Heart left ventricle (tissue), 16 donors: ENCODE measurements at regions not wholly inside any gene's neighbourhood (a gene's known extent, or its start where the extent isn't known, plus 50 kb on each side); places are given as distances from the start of the nearest gene placed in this dataset.

Source experiments
- ATAC-seq, 4 donors: fragments of 200-7000 bp; cut with Tn5 transposase; one replicate each; pipeline ENCODE4 v1.9.1; 2020 to 2022; ENCODE audit warnings: moderate library complexity in 4 of 4, mild to moderate bottlenecking in 3 of 4, moderate number of reproducible peaks in 1 of 4
- DNase-seq, 5 donors: peaks; one replicate each; pipeline ENCODE4 v3.0.0-alpha.2; 2020
- H3K27ac ChIP-seq, 12 donors: fragments of 200-600 bp; sonication (generic) in 4 of 12; one replicate each; pipeline versions ENCODE4 v1.5.0 to v1.8.0; 2016 to 2022; ENCODE audit warnings: mild to moderate bottlenecking in 2 of 12
- H3K27me3 ChIP-seq, 9 donors: fragments of 200-600 bp; sonication (generic) in 2 of 9; one replicate each; pipeline versions ENCODE4 v1.5.1 to v1.8.0; 2016 to 2022; ENCODE audit warnings: mild to moderate bottlenecking in 3 of 9
- H3K36me3 ChIP-seq, 9 donors: fragments of 200-600 bp; sonication (generic) in 2 of 9; one replicate each; pipeline versions ENCODE4 v1.5.0 to v1.8.0; 2018 to 2022; ENCODE audit warnings: mild to moderate bottlenecking in 2 of 9
- H3K4me1 ChIP-seq, 12 donors: fragments of 200-600 bp; sonication (generic) in 4 of 12; one replicate each; pipeline versions ENCODE4 v1.5.0 to v1.8.0; 2016 to 2022; ENCODE audit warnings: mild to moderate bottlenecking in 3 of 12
- H3K4me3 ChIP-seq, 12 donors: fragments of 200-600 bp; sonication (generic) in 4 of 12; one replicate each; pipeline versions ENCODE4 v1.5.0 to v1.8.0; 2017 to 2022; ENCODE audit warnings: mild to moderate bottlenecking in 9 of 12, moderate library complexity in 4 of 12
- H3K9me3 ChIP-seq, 12 donors: fragments of 200-600 bp; sonication (generic) in 4 of 12; one replicate each; pipeline versions ENCODE4 v1.5.0 to v1.8.0; 2016 to 2022; ENCODE audit warnings: mild to moderate bottlenecking in 1 of 12
- POLR2A ChIP-seq, 2 donors: fragments of 450-650 bp; IDR thresholded peaks; one replicate each; pipeline ENCODE4 v1.6.1; 2017; ENCODE audit warnings: antibody characterized with exemption in 2 of 2, mild to moderate bottlenecking in 2 of 2, moderate library complexity in 2 of 2
- WGBS, 4 donors: extraction: QIAGEN DNeasy Blood & Tissue Kit in 2 of 4; methylation state at CpG; one replicate each; pipeline versions ENCODE4 v1.1.5 to v1.1.7; 2013 to 2018; 5-methylcytosine and 5-hydroxymethylcytosine counted together
- intact Hi-C, 10 donors: fragments of 100-400 bp; cut with DNase I; formaldehyde crosslinking; loops; one replicate each; pipeline versions ENCODE4 v1.11.1 to v1.14.2; 2022
- TF ChIP-seq, protein P1 (sequence below), 12 donors: fragments of 200-600 bp; sonication (generic) in 4 of 12; IDR thresholded peaks; one replicate each; pipeline versions ENCODE4 v1.5.0 to v1.8.0; 2018 to 2022; ENCODE audit warnings: antibody characterized with exemption in 12 of 12, mild to moderate bottlenecking in 5 of 12
- donor health status: ischemic (EF 13 %, LVEDD 7.1; RV severe dilation, severe dysfunction).
- donor health status: healthy with polysubstance abuse.
- donor health status: DM: no; HTN: yes; CAD: no.
- donor health status: DM: no; HTN: no; CAD: no.
- donor health status: ischemic (EF 25% LVEDD 6.9; RV normal size, moderate dysfunction).
- donor health status: ischemic (EF 25% LVEDD 5.7; RV mildly dilated, moderate dysfunction).
- donor health status: healthy.
- donor health status: DM: yes; HTN: yes; CAD: no.
- donor health status: ischemic (EF 35%, LVEDD 5.7; RV mildly dilated, moderate dysfunction).
- donor health status: nonischemic (EF 11% LVEDD 7.7; RV severe dilation, severe dysfunction).
- donor health status: DM: yes; HTN: yes; CAD: no.
- donor health status: PGD.
- donor health status: ischemic (EF 29% LVEDD 5.4; RV normal size, mild dysfunction).
- donor health status: nonischemic (EF 23%, LVEDD 6.1; RV moderate dilation, normal function).

DNA sequence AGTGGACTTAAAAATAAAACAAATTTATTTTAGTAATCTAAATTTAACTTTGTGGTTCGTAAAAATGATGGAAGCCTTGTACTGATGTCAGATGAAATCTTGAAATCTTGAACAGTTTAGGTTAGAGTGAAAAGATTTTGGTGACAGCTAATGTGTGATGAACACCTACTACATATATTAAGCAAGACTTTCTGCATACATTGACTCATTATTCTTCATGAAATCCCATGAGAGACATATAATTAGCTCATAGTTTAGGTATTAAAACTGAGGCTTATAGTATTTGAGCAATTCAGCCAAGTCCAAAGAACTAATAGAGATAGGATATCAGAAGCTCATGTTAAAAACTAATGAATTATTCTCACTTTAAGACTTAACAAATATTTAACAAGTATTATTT is 66.9 kb upstream of the PCDH7 start:
- H3K9me3 ChIP-seq = no peaks in the 10 kb centered on the region
- DNase-seq = no peak
- H3K36me3 ChIP-seq = no peaks in the 10 kb centered on the region
- no peak for ATAC-seq
- no peak overlapping the region for H3K27ac ChIP-seq
- TF ChIP-seq POLR2A (IDR thresholded peaks at IDR 0.05) = no peak
- TF ChIP-seq, protein P1, sequence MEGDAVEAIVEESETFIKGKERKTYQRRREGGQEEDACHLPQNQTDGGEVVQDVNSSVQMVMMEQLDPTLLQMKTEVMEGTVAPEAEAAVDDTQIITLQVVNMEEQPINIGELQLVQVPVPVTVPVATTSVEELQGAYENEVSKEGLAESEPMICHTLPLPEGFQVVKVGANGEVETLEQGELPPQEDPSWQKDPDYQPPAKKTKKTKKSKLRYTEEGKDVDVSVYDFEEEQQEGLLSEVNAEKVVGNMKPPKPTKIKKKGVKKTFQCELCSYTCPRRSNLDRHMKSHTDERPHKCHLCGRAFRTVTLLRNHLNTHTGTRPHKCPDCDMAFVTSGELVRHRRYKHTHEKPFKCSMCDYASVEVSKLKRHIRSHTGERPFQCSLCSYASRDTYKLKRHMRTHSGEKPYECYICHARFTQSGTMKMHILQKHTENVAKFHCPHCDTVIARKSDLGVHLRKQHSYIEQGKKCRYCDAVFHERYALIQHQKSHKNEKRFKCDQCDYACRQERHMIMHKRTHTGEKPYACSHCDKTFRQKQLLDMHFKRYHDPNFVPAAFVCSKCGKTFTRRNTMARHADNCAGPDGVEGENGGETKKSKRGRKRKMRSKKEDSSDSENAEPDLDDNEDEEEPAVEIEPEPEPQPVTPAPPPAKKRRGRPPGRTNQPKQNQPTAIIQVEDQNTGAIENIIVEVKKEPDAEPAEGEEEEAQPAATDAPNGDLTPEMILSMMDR (IDR thresholded peaks at IDR 0.05) = no peak
- 15 to 32% (median 28%) methylated on average over 1 of the region's 1 CpG for WGBS, 4 donors
- intact Hi-C loops = no loop called here
- H3K4me3 ChIP-seq = no peak overlapping the region
- H3K4me1 ChIP-seq = no peaks in the 10 kb centered on the region
- no peaks in the 10 kb centered on the region for H3K27me3 ChIP-seq

DNA sequence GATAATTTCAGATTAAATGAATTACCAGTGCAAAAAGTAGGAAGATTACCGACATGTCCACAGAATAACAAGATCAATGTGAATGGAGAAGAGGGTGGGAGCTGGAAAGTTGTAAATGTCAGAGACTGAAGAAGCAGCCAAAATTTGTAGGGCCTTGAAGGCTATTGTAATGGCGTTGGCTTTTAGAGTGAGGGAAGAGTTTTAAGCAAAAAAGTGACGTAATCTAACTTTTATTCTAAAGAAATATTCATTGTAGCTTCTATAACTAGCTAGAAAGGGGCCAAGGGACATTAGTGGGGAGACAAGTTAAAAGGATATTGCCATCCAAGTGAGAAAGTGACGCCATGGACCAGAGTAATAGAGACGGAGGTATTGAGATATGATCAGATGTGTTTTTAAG is 63.3 kb upstream of the PCDH7 start:
- H3K4me1 ChIP-seq = no peaks in the 10 kb centered on the region
- H3K4me3 ChIP-seq = no peak overlapping the region
- no peaks in the 10 kb centered on the region for H3K36me3 ChIP-seq
- TF ChIP-seq POLR2A (IDR thresholded peaks at IDR 0.05) = no peak
- TF ChIP-seq, protein P1 (IDR thresholded peaks at IDR 0.05) = no peak
- DNase-seq = no peak
- ATAC-seq = no peak
- intact Hi-C loops = no loop called here
- 81 to 86% (median 85%) methylated on average over 5 of the region's 5 CpGs for WGBS, 4 donors
- no peak overlapping the region for H3K27ac ChIP-seq
- H3K27me3 ChIP-seq = no peaks in the 10 kb centered on the region
- no peaks in the 10 kb centered on the region for H3K9me3 ChIP-seq

DNA sequence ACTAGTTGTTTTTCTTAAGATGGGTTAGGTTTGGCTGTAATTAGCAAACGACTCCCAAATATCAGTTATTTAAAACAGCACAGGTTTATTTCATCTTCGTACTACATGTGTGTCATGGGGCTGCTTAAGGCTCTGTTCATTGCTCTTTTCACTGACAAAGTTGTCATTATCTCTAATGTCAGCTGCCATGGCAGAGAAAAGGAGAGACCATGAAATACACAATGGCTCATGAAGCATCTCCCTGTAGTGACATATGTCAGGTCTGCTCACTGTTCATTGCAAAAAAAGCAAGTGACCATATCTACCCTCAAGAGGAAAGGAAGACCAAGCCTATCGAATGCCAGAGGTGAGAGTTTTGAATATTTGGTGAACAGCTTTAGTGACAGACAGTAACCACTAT is 52.2 kb upstream of the PCDH7 start:
- no peak for TF ChIP-seq POLR2A (IDR thresholded peaks at IDR 0.05)
- TF ChIP-seq, protein P1 (IDR thresholded peaks at IDR 0.05) = no peak
- intact Hi-C loops = no loop called here
- Histone ChIP-seq H3K4me1 (no peaks in the 10 kb centered on the region), H3K36me3 (no peaks in the 10 kb centered on the region), H3K27me3 (no peaks in the 10 kb centered on the region), H3K27ac (no peak overlapping the region), H3K9me3 (no peaks in the 10 kb centered on the region), H3K4me3 (no peak overlapping the region)
- no peak for DNase-seq
- no peak for ATAC-seq
- WGBS, 4 donors = 41 to 54% (median 49%) methylated on average over 3 of the region's 3 CpGs

DNA sequence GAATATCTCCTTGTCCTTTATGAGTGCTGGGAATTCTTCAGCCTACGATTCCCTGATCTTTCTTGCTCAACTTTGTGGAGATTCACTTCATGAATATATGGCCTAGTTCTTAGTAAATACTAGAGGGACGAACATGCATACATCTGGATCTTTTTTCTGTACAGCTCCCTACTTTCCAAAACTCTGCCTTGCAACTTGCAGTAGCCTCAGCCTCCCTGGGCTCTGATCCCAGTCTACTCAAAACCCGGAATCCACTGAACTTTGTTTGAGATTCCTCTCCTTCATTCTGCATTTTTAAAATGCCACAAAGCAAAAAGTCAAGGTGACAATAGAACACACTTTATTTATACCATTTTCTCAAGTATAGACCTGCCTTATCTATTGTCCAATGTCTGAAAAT is 50.0 kb upstream of the PCDH7 start:
- no peaks in the 10 kb centered on the region for H3K4me1 ChIP-seq
- ATAC-seq (no peak), DNase-seq (no peak)
- no peaks in the 10 kb centered on the region for H3K36me3 ChIP-seq
- H3K27ac ChIP-seq = no peak overlapping the region
- no peaks in the 10 kb centered on the region for H3K9me3 ChIP-seq
- WGBS, 4 donors = 73 to 83% (median 78%) methylated on average over 3 of the region's 3 CpGs
- H3K4me3 ChIP-seq = no peak overlapping the region
- intact Hi-C loops = no loop called here
- TF ChIP-seq POLR2A (IDR thresholded peaks at IDR 0.05) = no peak
- TF ChIP-seq, protein P1 (IDR thresholded peaks at IDR 0.05) = no peak
- no peaks in the 10 kb centered on the region for H3K27me3 ChIP-seq
